HL-60 (cell line): ENCODE measurements at regions not wholly inside any gene's neighbourhood (a gene's known extent, or its start where the extent isn't known, plus 50 kb on each side); places are given as distances from the start of the nearest gene placed in this dataset.

Experiments
- DNase-seq, 2 experiments: peaks; one replicate each; pipeline ENCODE4 v3.0.0-alpha.2; 2010 to 2020; ENCODE audit warnings: low read depth in 1 of 2, low spot score in 1 of 2
- H3K27ac ChIP-seq: fragments of 250-450 bp; sonication (Bioruptor Pico); replicated peaks from 2 replicates; pipeline ENCODE4 v1.5.1; 2020; ENCODE audit warnings: mild to moderate bottlenecking, moderate library complexity
- H3K27me3 ChIP-seq: fragments of 250-450 bp; sonication (Bioruptor Pico); 2 replicates; pipeline ENCODE4 v1.5.1; 2021; ENCODE audit warnings: mild to moderate bottlenecking, moderate library complexity; ENCODE audit not compliant: insufficient read depth, poor library complexity, severe bottlenecking
- H3K4me3 ChIP-seq: replicated peaks from 2 replicates; pipeline ENCODE4 v1.5.1; 2011; ENCODE audit warnings: mild to moderate bottlenecking, control low read depth, low read length; ENCODE audit not compliant: insufficient read depth
- GABPA ChIP-seq: IDR thresholded peaks from 2 replicates; pipeline ENCODE4 v1.6.1; 2012; ENCODE audit warnings: low read depth
- POLR2AphosphoS5 ChIP-seq: IDR thresholded peaks from 2 replicates; pipeline ENCODE4 v1.6.1; 2012; ENCODE audit warnings: low read depth
- SPI1 ChIP-seq: IDR thresholded peaks from 2 replicates; pipeline ENCODE4 v1.6.1; 2012; ENCODE audit warnings: low read depth, mild to moderate bottlenecking, borderline replicate concordance
- TF ChIP-seq, protein P1 (sequence below): IDR thresholded peaks from one replicate; pipeline ENCODE4 v1.5.1; 2011; ENCODE audit warnings: low read length, control low read depth, inconsistent platforms; ENCODE audit not compliant: insufficient read depth
- TF ChIP-seq, protein P2 (sequence below): IDR thresholded peaks from 2 replicates; pipeline ENCODE4 v1.6.1; 2012; ENCODE audit warnings: low read depth; ENCODE audit not compliant: insufficient replicate concordance

DNA sequence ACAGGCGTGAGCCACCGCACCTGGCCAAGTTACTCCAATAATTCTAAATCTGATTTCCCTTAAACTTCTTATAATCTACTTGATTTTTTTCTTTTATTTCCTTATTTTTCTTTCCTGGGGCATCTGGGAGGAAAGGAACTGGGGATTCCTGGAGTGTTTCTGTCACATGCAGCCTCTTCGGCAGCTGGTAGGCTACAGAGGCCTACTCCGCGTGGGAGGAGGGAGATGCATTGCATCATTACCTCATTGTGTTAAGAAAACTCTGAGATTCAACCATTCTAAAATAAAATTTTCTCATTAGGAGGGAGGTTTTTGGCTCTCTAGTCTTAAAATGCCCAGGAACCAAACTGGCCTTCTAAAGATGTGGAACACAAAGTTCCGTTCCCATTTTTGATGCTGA, 64.0 kb downstream of the SOX9 start:
- Histone ChIP-seq H3K4me3 (no peak overlapping the region), H3K27me3 (no peaks in the 10 kb centered on the region), H3K27ac (no peak overlapping the region)
- TF ChIP-seq GABPA (no peak), POLR2AphosphoS5 (no peak), SPI1 (no peak)
- TF ChIP-seq, protein P1, sequence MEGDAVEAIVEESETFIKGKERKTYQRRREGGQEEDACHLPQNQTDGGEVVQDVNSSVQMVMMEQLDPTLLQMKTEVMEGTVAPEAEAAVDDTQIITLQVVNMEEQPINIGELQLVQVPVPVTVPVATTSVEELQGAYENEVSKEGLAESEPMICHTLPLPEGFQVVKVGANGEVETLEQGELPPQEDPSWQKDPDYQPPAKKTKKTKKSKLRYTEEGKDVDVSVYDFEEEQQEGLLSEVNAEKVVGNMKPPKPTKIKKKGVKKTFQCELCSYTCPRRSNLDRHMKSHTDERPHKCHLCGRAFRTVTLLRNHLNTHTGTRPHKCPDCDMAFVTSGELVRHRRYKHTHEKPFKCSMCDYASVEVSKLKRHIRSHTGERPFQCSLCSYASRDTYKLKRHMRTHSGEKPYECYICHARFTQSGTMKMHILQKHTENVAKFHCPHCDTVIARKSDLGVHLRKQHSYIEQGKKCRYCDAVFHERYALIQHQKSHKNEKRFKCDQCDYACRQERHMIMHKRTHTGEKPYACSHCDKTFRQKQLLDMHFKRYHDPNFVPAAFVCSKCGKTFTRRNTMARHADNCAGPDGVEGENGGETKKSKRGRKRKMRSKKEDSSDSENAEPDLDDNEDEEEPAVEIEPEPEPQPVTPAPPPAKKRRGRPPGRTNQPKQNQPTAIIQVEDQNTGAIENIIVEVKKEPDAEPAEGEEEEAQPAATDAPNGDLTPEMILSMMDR, result no peak
- TF ChIP-seq, protein P2, sequence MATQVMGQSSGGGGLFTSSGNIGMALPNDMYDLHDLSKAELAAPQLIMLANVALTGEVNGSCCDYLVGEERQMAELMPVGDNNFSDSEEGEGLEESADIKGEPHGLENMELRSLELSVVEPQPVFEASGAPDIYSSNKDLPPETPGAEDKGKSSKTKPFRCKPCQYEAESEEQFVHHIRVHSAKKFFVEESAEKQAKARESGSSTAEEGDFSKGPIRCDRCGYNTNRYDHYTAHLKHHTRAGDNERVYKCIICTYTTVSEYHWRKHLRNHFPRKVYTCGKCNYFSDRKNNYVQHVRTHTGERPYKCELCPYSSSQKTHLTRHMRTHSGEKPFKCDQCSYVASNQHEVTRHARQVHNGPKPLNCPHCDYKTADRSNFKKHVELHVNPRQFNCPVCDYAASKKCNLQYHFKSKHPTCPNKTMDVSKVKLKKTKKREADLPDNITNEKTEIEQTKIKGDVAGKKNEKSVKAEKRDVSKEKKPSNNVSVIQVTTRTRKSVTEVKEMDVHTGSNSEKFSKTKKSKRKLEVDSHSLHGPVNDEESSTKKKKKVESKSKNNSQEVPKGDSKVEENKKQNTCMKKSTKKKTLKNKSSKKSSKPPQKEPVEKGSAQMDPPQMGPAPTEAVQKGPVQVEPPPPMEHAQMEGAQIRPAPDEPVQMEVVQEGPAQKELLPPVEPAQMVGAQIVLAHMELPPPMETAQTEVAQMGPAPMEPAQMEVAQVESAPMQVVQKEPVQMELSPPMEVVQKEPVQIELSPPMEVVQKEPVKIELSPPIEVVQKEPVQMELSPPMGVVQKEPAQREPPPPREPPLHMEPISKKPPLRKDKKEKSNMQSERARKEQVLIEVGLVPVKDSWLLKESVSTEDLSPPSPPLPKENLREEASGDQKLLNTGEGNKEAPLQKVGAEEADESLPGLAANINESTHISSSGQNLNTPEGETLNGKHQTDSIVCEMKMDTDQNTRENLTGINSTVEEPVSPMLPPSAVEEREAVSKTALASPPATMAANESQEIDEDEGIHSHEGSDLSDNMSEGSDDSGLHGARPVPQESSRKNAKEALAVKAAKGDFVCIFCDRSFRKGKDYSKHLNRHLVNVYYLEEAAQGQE, result no peak
- no peak for DNase-seq

DNA sequence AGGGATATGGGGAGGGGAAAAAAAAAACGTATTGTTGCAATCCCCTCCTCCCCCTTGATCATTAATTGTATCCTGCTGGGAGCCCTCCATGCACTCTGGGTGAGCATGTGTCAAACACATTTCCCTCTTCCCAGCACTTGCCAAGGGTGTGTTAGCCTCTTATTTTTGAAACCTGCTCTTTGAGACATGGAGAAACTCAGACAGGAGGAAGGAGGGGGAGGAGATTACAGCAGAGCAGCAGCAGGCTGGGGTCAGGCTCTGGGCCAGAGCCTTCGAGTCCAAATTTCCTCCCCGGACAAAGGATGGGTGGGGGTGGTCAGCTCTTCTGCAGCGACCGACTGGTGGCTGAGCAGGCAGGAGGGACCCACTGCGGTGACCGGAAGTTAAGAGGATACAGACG, 64.7 kb downstream of the SOX9 start:
- no peak for DNase-seq
- no peak overlapping the region for H3K27ac ChIP-seq
- TF ChIP-seq POLR2AphosphoS5 (no peak), SPI1 (no peak), GABPA (no peak)
- TF ChIP-seq, protein P2, result no peak
- TF ChIP-seq, protein P1, result no peak
- H3K4me3 ChIP-seq, result no peak overlapping the region
- no peaks in the 10 kb centered on the region for H3K27me3 ChIP-seq

DNA sequence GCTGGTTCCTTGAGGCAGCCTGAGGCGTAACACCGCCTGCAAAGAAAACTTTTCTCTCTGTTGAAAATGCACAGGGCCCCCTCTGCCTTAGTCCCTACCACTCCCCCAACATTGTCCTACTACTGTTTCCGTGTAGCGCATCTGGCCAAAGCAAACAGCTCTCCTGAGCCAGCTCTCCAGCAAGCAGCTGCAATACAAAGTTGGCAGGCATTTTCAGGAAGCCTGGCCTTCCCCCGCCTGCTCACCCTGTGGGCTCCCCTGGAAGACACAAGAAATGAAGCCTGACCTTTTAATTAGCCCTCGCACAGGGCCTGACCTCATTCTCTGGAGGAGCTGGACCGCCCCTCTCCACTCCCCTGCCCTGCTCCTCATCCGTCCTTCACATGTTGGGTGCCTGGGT, 66.7 kb downstream of the SOX9 start:
- no peak overlapping the region for H3K4me3 ChIP-seq
- no peak for TF ChIP-seq POLR2AphosphoS5
- TF ChIP-seq, protein P2, result no peak
- TF ChIP-seq SPI1, result no peak
- no peak for TF ChIP-seq GABPA
- TF ChIP-seq, protein P1, result no peak
- no peak for DNase-seq
- H3K27me3 ChIP-seq, result no peaks in the 10 kb centered on the region
- H3K27ac ChIP-seq, result no peak overlapping the region
